OCI-LY3 (cell line): ENCODE measurements at regions not wholly inside any gene's neighbourhood (a gene's known extent, or its start where the extent isn't known, plus 50 kb on each side); places are given as distances from the start of the nearest gene placed in this dataset.

Experiments used
- H2AFZ ChIP-seq: fragments of 200-600, 300-600 bp; shearing (Covaris generic); 2 replicates; pipeline ENCODE4 v1.6.0; 2014; ENCODE audit warnings: antibody characterized with exemption, low read depth, low read length
- H3K27ac ChIP-seq: fragments of 200-600, 300-600 bp; sonication (generic); 2 replicates; pipeline ENCODE4 v1.5.1; 2014; ENCODE audit warnings: mild to moderate bottlenecking, low read length, moderate library complexity, mixed read lengths
- H3K27me3 ChIP-seq: fragments of 200-600, 300-600 bp; sonication (generic); 2 replicates; pipeline ENCODE4 v1.6.1; 2014; ENCODE audit warnings: low read depth, low read length, mixed read lengths
- H3K36me3 ChIP-seq: fragments of 200-600, 300-600 bp; sonication (generic); replicated peaks from 2 replicates; pipeline ENCODE3; 2014; ENCODE audit warnings: low read depth, low read length, mixed read lengths
- H3K4me1 ChIP-seq: fragments of 300-600, 200-600 bp; sonication (generic); 2 replicates; pipeline ENCODE4 v1.6.1; 2014; ENCODE audit warnings: low read length, mixed read lengths
- H3K4me2 ChIP-seq: fragments of 200-600, 300-600 bp; sonication (generic); 2 replicates; pipeline ENCODE4 v1.6.1; 2014; ENCODE audit warnings: low read length, mixed read lengths
- H3K4me3 ChIP-seq: fragments of 300-600, 200-600 bp; sonication (generic); 2 replicates; pipeline ENCODE4 v1.5.1; 2014; ENCODE audit warnings: antibody characterized with exemption, mild to moderate bottlenecking, low read length, moderate library complexity
- H3K79me2 ChIP-seq: fragments of 300-600, 200-600 bp; shearing (Covaris generic); 2 replicates; pipeline ENCODE4 v1.6.1; 2014; ENCODE audit warnings: mild to moderate bottlenecking, low read length, mixed read lengths
- H3K9ac ChIP-seq: fragments of 300-600, 200-600 bp; shearing (Covaris generic); 2 replicates; pipeline ENCODE4 v1.6.0; 2014; ENCODE audit warnings: mild to moderate bottlenecking, low read length, moderate library complexity
- H3K9me3 ChIP-seq: fragments of 200-600, 300-600 bp; shearing (Covaris generic); 2 replicates; pipeline ENCODE4 v1.6.1; 2014; ENCODE audit warnings: low read length, mixed read lengths; ENCODE audit not compliant: insufficient read depth
- H4K20me1 ChIP-seq: fragments of 200-600, 300-600 bp; sonication (generic); 2 replicates; pipeline ENCODE4 v1.6.1; 2016; ENCODE audit warnings: low read length, mixed read lengths; ENCODE audit not compliant: insufficient read depth
- CTCF ChIP-seq: fragments of 200-600, 300-600 bp; sonication (generic); IDR thresholded peaks from 2 replicates; pipeline ENCODE4 v1.5.1; 2014; ENCODE audit warnings: antibody characterized with exemption, low read length, low read depth
- EZH2phosphoT487 ChIP-seq: fragments of 200-600 bp; shearing (Covaris generic); IDR thresholded peaks from 2 replicates; pipeline ENCODE4 v1.6.1; 2018; ENCODE audit warnings: antibody characterized with exemption, mixed run types, low read depth

GRCh38 chr5:115469904-115470516, 74.6 kb downstream of the FEM1C start:
- Histone ChIP-seq H3K79me2 (no peaks in the 10 kb centered on the region), H3K27me3 (no peaks in the 10 kb centered on the region), H4K20me1 (no peaks in the 10 kb centered on the region), H3K27ac (no peak overlapping the region), H3K9me3 (no peaks in the 10 kb centered on the region), H2AFZ (no peak overlapping the region), H3K4me1 (peaks cover 11% of the 10 kb centered on the region), H3K4me2 (no peak overlapping the region), H3K36me3 (no peaks in the 10 kb centered on the region), H3K4me3 (no peak overlapping the region), H3K9ac (no peak overlapping the region)
- no peak for TF ChIP-seq EZH2phosphoT487
- no peak for TF ChIP-seq CTCF

- Histone ChIP-seq H3K9me3 (no peaks in the 10 kb centered on the region), H3K4me1 (peaks cover 9% of the 10 kb centered on the region), H3K4me2 (no peak overlapping the region), H3K36me3 (no peaks in the 10 kb centered on the region), H3K4me3 (no peak overlapping the region), H3K9ac (no peak overlapping the region), H3K27ac (no peak overlapping the region), H4K20me1 (no peaks in the 10 kb centered on the region), H3K79me2 (no peaks in the 10 kb centered on the region), H2AFZ (no peak overlapping the region), H3K27me3 (no peaks in the 10 kb centered on the region)
- TF ChIP-seq EZH2phosphoT487 (no peak), CTCF (no peak)
Measured at GRCh38 chr5:115467628-115468027, 76.9 kb downstream of the FEM1C start.

- H3K4me1 ChIP-seq = peaks cover 17% of the 10 kb centered on the region
- no peaks in the 10 kb centered on the region for H3K9me3 ChIP-seq
- no peak overlapping the region for H3K27ac ChIP-seq
- no peak overlapping the region for H3K4me2 ChIP-seq
- no peak overlapping the region for H3K4me3 ChIP-seq
- TF ChIP-seq EZH2phosphoT487 = no peak
- no peak for TF ChIP-seq CTCF
- H4K20me1 ChIP-seq = no peaks in the 10 kb centered on the region
- no peak overlapping the region for H2AFZ ChIP-seq
- no peaks in the 10 kb centered on the region for H3K79me2 ChIP-seq
- H3K9ac ChIP-seq = no peak overlapping the region
- no peaks in the 10 kb centered on the region for H3K27me3 ChIP-seq
- no peaks in the 10 kb centered on the region for H3K36me3 ChIP-seq
Measured at GRCh38 chr5:115465431-115465830, 79.1 kb downstream of the FEM1C start.

GRCh38 chr5:115463983-115464382, 80.6 kb downstream of the FEM1C start:
- Histone ChIP-seq H2AFZ (no peak overlapping the region), H3K27me3 (no peaks in the 10 kb centered on the region), H4K20me1 (no peaks in the 10 kb centered on the region), H3K27ac (no peak overlapping the region), H3K4me3 (no peak overlapping the region), H3K36me3 (no peaks in the 10 kb centered on the region), H3K4me1 (peaks cover 23% of the 10 kb centered on the region), H3K79me2 (no peaks in the 10 kb centered on the region), H3K9ac (no peak overlapping the region), H3K9me3 (no peaks in the 10 kb centered on the region), H3K4me2 (no peak overlapping the region)
- TF ChIP-seq CTCF (no peak), EZH2phosphoT487 (no peak)
